Right atrium auricular region (tissue), 2 donors: ENCODE measurements at regions not wholly inside any gene's neighbourhood (a gene's known extent, or its start where the extent isn't known, plus 50 kb on each side); places are given as distances from the start of the nearest gene placed in this dataset.

Source experiments
- DNase-seq: peaks from one replicate; pipeline ENCODE4 v3.0.0-alpha.2; 2019; ENCODE audit warnings: low spot score
- H3K27ac ChIP-seq, 2 donors: fragments of 200-600 bp; sonication (generic); 1 replicate in 1 of 2; 2 replicates in 1 of 2; pipeline ENCODE4 v1.5.1; 2016 to 2019
- H3K27me3 ChIP-seq, 2 donors: fragments of 200-600 bp; sonication (generic); one replicate each; pipeline versions ENCODE4 v1.5.1 to v1.6.0; 2017 to 2019
- H3K36me3 ChIP-seq: fragments of 200-600 bp; sonication (generic); one replicate; pipeline ENCODE4 v1.5.1; 2016
- H3K4me1 ChIP-seq, 2 donors: fragments of 200-600 bp; sonication (generic); one replicate each; pipeline versions ENCODE4 v1.5.1 to v1.6.0; 2017 to 2019
- H3K4me3 ChIP-seq, 2 donors: fragments of 200-600 bp; sonication (generic); 1 replicate in 1 of 2; 2 replicates in 1 of 2; pipeline ENCODE4 v1.5.1; 2017 to 2019; ENCODE audit warnings: mild to moderate bottlenecking in 1 of 2, moderate library complexity in 1 of 2
- H3K9me3 ChIP-seq, 2 donors: fragments of 200-600 bp; sonication (generic); one replicate each; pipeline ENCODE4 v1.5.1; 2019
- CTCF ChIP-seq, 2 donors: fragments of 200-600 bp; sonication (generic); IDR thresholded peaks; one replicate each; pipeline ENCODE4 v1.5.1; 2019; ENCODE audit warnings: antibody characterized with exemption in 2 of 2

- TF ChIP-seq CTCF (IDR thresholded peaks at IDR 0.05), result no peak
- peaks cover 0 to 9% of the 10 kb centered on the region in 2 donors for H3K4me1 ChIP-seq
- H3K27ac ChIP-seq, result no peak overlapping the region
- no peaks in the 10 kb centered on the region for H3K27me3 ChIP-seq
- H3K4me3 ChIP-seq, result no peak overlapping the region
- no peak for DNase-seq
- no peaks in the 10 kb centered on the region for H3K36me3 ChIP-seq
- H3K9me3 ChIP-seq, result no peaks in the 10 kb centered on the region
Measured at GRCh38 chr12:77439749-77440148, 374.4 kb upstream of the E2F7 start.

DNA sequence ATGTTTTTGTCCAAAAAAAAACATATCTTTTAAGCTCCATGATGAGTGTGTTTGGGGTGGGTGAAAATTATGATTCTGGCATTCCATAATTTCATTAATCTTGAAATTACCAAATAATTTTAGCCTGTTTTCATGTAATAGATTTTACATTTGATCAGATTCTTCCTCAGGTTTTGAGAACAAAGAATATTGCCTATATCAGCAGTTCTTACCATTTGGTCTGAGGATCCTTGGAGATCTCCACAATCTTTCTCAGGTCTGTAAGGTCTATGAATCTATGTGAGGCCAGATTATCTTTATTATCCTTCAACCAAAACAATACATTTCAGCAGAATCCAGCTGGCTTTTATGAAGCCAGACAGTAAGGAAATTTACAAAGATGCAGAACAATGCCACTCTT lies 373.3 kb upstream of the E2F7 start:
- DNase-seq, result no peak
- H3K4me1 ChIP-seq, result peaks cover 0 to 9% of the 10 kb centered on the region in 2 donors
- H3K9me3 ChIP-seq, result no peaks in the 10 kb centered on the region
- H3K36me3 ChIP-seq, result no peaks in the 10 kb centered on the region
- no peak overlapping the region for H3K27ac ChIP-seq
- H3K4me3 ChIP-seq, result no peak overlapping the region
- TF ChIP-seq CTCF (IDR thresholded peaks at IDR 0.05), result no peak
- H3K27me3 ChIP-seq, result no peaks in the 10 kb centered on the region

- Histone ChIP-seq H3K27ac (no peak overlapping the region), H3K36me3 (no peaks in the 10 kb centered on the region), H3K27me3 (no peaks in the 10 kb centered on the region), H3K4me3 (no peak overlapping the region), H3K4me1 (peaks cover 0 to 9% of the 10 kb centered on the region in 2 donors), H3K9me3 (no peaks in the 10 kb centered on the region)
- no peak for DNase-seq
- TF ChIP-seq CTCF (IDR thresholded peaks at IDR 0.05), result no peak
Measured at GRCh38 chr12:77437206-77437605, 371.8 kb upstream of the E2F7 start.

DNA sequence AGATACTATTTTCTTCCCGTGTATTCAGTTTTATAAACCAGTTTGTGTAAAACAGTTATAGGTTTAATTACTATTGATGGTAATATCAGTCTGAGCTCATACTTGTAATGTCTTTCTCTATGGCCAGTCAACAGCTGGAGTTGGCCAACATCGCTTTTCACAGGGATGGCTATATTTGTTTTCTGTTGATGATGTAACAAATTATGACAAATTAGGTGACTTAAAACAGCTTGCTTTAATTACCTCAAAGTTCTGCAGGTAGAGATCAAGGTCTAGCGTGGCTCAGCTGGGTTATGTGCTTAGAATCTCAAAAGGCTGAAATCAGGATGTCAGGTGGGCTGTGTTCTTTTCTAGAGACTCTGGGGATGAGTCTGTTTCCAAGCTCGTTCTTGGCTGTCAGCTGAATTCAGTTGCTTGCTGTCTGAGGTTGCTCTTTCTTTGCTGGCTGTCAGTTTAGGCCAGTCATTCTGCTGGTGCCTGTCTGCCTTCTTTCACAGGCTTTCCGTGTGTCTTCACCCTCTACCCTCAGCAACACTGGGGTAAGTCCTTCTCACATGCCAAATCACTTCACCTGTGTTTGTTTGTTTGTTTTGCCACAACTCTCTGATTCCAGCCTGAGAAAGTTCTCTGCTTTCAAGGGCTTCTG lies 370.2 kb upstream of the E2F7 start:
- Histone ChIP-seq H3K27ac (peak overlapping the region in 1 of 2 donors; percentile 11), H3K4me3 (no peak overlapping the region), H3K36me3 (no peaks in the 10 kb centered on the region), H3K9me3 (no peaks in the 10 kb centered on the region), H3K4me1 (peaks cover 0 to 9% of the 10 kb centered on the region in 2 donors), H3K27me3 (no peaks in the 10 kb centered on the region)
- no peak for TF ChIP-seq CTCF (IDR thresholded peaks at IDR 0.05)
- no peak for DNase-seq

- H3K27ac ChIP-seq, result no peak overlapping the region
- H3K36me3 ChIP-seq, result no peaks in the 10 kb centered on the region
- no peaks in the 10 kb centered on the region for H3K9me3 ChIP-seq
- no peak overlapping the region for H3K4me3 ChIP-seq
- H3K27me3 ChIP-seq, result no peaks in the 10 kb centered on the region
- H3K4me1 ChIP-seq, result peaks cover 0 to 9% of the 10 kb centered on the region in 2 donors
- no peak for DNase-seq
- TF ChIP-seq CTCF (IDR thresholded peaks at IDR 0.05), result no peak
Measured at GRCh38 chr12:77433799-77434198, 368.4 kb upstream of the E2F7 start.

- no peak for DNase-seq
- Histone ChIP-seq H3K4me1 (no peaks in the 10 kb centered on the region), H3K27ac (no peak overlapping the region), H3K27me3 (no peaks in the 10 kb centered on the region), H3K9me3 (peaks cover 0 to 4% of the 10 kb centered on the region in 2 donors), H3K36me3 (no peaks in the 10 kb centered on the region), H3K4me3 (no peak overlapping the region)
- no peak for TF ChIP-seq CTCF (IDR thresholded peaks at IDR 0.05)
Measured at GRCh38 chr12:77429426-77429825, 364.1 kb upstream of the E2F7 start.
